Lower lobe of right lung (tissue), 2 donors: ENCODE measurements at regions not wholly inside any gene's neighbourhood (a gene's known extent, or its start where the extent isn't known, plus 50 kb on each side); places are given as distances from the start of the nearest gene placed in this dataset.

Experiments
- ATAC-seq, 2 donors: fragments of 200-7000 bp; cut with Tn5 transposase; one replicate each; pipeline ENCODE4 v1.9.1; 2020 to 2022; ENCODE audit warnings: mild to moderate bottlenecking in 2 of 2, moderate library complexity in 2 of 2
- DNase-seq: peaks from one replicate; pipeline ENCODE4 v3.0.0-alpha.2; 2020
- H3K27ac ChIP-seq: fragments of 200-600 bp; one replicate; pipeline ENCODE4 v1.8.0; 2022
- H3K27me3 ChIP-seq: fragments of 200-600 bp; one replicate; pipeline ENCODE4 v1.8.0; 2022; ENCODE audit warnings: low read depth
- H3K36me3 ChIP-seq: fragments of 200-600 bp; one replicate; pipeline ENCODE4 v1.8.0; 2022; ENCODE audit warnings: mild to moderate bottlenecking
- H3K4me1 ChIP-seq: fragments of 200-600 bp; one replicate; pipeline ENCODE4 v1.8.0; 2022
- H3K4me3 ChIP-seq: fragments of 200-600 bp; one replicate; pipeline ENCODE4 v1.8.0; 2022; ENCODE audit warnings: mild to moderate bottlenecking
- H3K9me3 ChIP-seq: fragments of 200-600 bp; one replicate; pipeline ENCODE4 v1.8.0; 2022
- CTCF ChIP-seq: fragments of 200-600 bp; IDR thresholded peaks from one replicate; pipeline ENCODE4 v1.8.0; 2022; ENCODE audit warnings: antibody characterized with exemption, mild to moderate bottlenecking
- intact Hi-C: fragments of 100-400 bp; cut with DNase I; formaldehyde crosslinking; loops from one replicate; pipeline ENCODE4 v1.11.0; 2022
- donor health status: DM: no; HTN: yes; CAD: no; lungs with severe emphysema.

- no peaks in the 10 kb centered on the region for H3K9me3 ChIP-seq
- DNase-seq (no peak), ATAC-seq (no peak)
- no peak overlapping the region for H3K4me3 ChIP-seq
- H3K4me1 ChIP-seq, result no peaks in the 10 kb centered on the region
- H3K27ac ChIP-seq, result no peak overlapping the region
- no peak for TF ChIP-seq CTCF
- intact Hi-C loops, result no loop called here
- no peaks in the 10 kb centered on the region for H3K36me3 ChIP-seq
- H3K27me3 ChIP-seq, result no peaks in the 10 kb centered on the region
Measured at GRCh38 chr15:88980498-88980897, 67.3 kb upstream of the MFGE8 start.

- TF ChIP-seq CTCF, result no peak
- no peaks in the 10 kb centered on the region for H3K9me3 ChIP-seq
- H3K27me3 ChIP-seq, result no peaks in the 10 kb centered on the region
- no peak for ATAC-seq
- H3K27ac ChIP-seq, result no peak overlapping the region
- DNase-seq, result no peak
- no peaks in the 10 kb centered on the region for H3K36me3 ChIP-seq
- no peak overlapping the region for H3K4me3 ChIP-seq
- intact Hi-C loops, result no loop called here
- no peaks in the 10 kb centered on the region for H3K4me1 ChIP-seq
Measured at GRCh38 chr15:88981244-88982215, 68.4 kb upstream of the MFGE8 start.

DNA sequence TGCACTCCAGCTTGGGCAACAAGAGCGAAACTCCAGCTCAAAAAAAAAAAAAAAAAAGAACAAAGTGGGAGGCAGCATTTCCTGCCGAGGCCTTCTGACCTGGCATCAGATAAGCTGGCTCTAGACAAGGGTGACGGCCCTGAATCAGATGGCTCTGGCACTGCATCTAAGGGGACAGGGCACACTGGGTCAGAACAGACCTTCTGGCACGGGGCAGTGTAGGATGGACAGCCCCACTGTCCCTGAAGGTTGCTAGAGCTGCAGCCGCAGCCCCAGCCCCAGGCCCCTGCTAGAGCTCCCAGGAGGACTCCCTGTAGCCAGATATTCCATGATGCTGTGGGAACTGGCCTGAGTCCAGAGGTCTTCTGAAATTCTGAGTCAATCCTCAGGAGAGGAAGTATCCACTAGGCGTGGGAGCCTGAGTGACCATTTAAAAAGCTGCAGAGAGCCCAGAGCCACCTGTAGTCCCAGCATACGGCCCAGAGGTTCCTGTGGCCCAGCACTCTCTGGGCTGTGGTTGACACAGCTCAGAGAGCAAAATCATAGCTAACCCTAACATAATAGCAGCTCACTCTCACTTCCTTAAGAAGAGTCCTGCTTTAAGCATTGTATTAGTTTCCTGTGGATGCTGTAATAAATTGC, 69.2 kb upstream of the MFGE8 start:
- Histone ChIP-seq H3K27me3 (no peaks in the 10 kb centered on the region), H3K27ac (no peak overlapping the region), H3K36me3 (no peaks in the 10 kb centered on the region), H3K4me1 (no peaks in the 10 kb centered on the region), H3K4me3 (no peak overlapping the region), H3K9me3 (no peaks in the 10 kb centered on the region)
- DNase-seq (no peak), ATAC-seq (peak; percentile 31 to 55)
- no peak for TF ChIP-seq CTCF
- intact Hi-C loops, result no loop called here

DNA sequence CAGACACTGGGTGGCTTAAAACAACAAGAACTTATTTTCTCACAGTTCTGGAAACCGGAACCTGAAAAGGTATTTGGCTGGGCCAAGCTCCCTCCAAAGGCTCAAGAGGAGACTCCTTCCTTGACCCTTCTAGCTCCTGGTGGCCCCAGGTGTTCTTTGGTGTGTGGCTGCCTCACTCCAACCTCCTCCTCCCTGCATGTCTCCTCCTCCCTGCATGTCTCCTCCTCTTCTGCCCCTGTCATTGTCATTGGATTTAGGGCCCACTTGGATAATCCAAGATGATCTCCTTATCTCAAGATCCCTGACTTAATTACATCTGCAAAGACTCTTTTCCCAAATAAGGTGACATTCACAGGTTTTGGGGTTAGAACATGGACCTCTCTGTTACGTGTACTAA, 69.8 kb upstream of the MFGE8 start:
- no peak for ATAC-seq
- Histone ChIP-seq H3K27me3 (no peaks in the 10 kb centered on the region), H3K4me1 (no peaks in the 10 kb centered on the region), H3K27ac (no peak overlapping the region), H3K4me3 (no peak overlapping the region), H3K9me3 (no peaks in the 10 kb centered on the region), H3K36me3 (no peaks in the 10 kb centered on the region)
- no peak for TF ChIP-seq CTCF
- intact Hi-C loops, result no loop called here
- DNase-seq, result no peak

GRCh38 chr15:88983861-88984429, 70.8 kb upstream of the MFGE8 start:
- Histone ChIP-seq H3K4me3 (no peak overlapping the region), H3K36me3 (no peaks in the 10 kb centered on the region), H3K27ac (no peak overlapping the region), H3K9me3 (no peaks in the 10 kb centered on the region), H3K4me1 (no peaks in the 10 kb centered on the region), H3K27me3 (no peaks in the 10 kb centered on the region)
- intact Hi-C loops, result no loop called here
- no peak for TF ChIP-seq CTCF
- ATAC-seq (no peak), DNase-seq (no peak)
